Erythroblast (primary cell): ENCODE measurements at regions not wholly inside any gene's neighbourhood (a gene's known extent, or its start where the extent isn't known, plus 50 kb on each side); places are given as distances from the start of the nearest gene placed in this dataset.

Experiments
- GATA1 ChIP-seq: IDR thresholded peaks from 2 replicates; pipeline ENCODE4 v1.6.1; 2011; ENCODE audit warnings: low read depth, mild to moderate bottlenecking, control low read depth, low read length, moderate library complexity
- POLR2A ChIP-seq: IDR thresholded peaks from 2 replicates; pipeline ENCODE4 v1.6.1; 2011; ENCODE audit warnings: mild to moderate bottlenecking, low read length

GRCh38 chr5:176723440-176723839 is 76.2 kb downstream of the TSPAN17 start:
- TF ChIP-seq POLR2A (no peak), GATA1 (no peak)
